Trophoblast cell (in vitro differentiated cells and primary cell): ENCODE measurements at regions not wholly inside any gene's neighbourhood (a gene's known extent, or its start where the extent isn't known, plus 50 kb on each side); places are given as distances from the start of the nearest gene placed in this dataset.

ENCODE experiments used
- DNase-seq, 2 donors: peaks; one replicate each; pipeline ENCODE4 v3.0.0-alpha.2; 2016
- H2AFZ ChIP-seq: 2 replicates; pipeline ENCODE4 v1.6.1; 2013; ENCODE audit warnings: low read length, moderate library complexity, mild to moderate bottlenecking; ENCODE audit not compliant: insufficient read depth, poor library complexity
- H2AK5ac ChIP-seq: 2 replicates; pipeline ENCODE4 v1.6.1; 2013; ENCODE audit warnings: mild to moderate bottlenecking, low read length
- H2BK120ac ChIP-seq: 2 replicates; pipeline ENCODE4 v1.6.1; 2013; ENCODE audit warnings: low read length, mild to moderate bottlenecking, moderate library complexity; ENCODE audit not compliant: insufficient read depth, poor library complexity
- H2BK12ac ChIP-seq: 2 replicates; pipeline ENCODE4 v1.6.1; 2013; ENCODE audit warnings: mild to moderate bottlenecking, low read length, moderate library complexity
- H2BK5ac ChIP-seq: 2 replicates; pipeline ENCODE4 v1.6.1; 2013; ENCODE audit warnings: low read length, low read depth, moderate library complexity, mild to moderate bottlenecking; ENCODE audit not compliant: poor library complexity
- H3K14ac ChIP-seq: 2 replicates; pipeline ENCODE4 v1.6.1; 2013; ENCODE audit warnings: mild to moderate bottlenecking, low read length
- H3K18ac ChIP-seq: 2 replicates; pipeline ENCODE4 v1.6.1; 2013; ENCODE audit warnings: mild to moderate bottlenecking, low read length
- H3K23ac ChIP-seq: 2 replicates; pipeline ENCODE4 v1.6.1; 2013; ENCODE audit warnings: low read length
- H3K27ac ChIP-seq: 2 replicates; pipeline ENCODE4 v1.5.1; 2013; ENCODE audit warnings: low read depth, mild to moderate bottlenecking, inconsistent platforms, low read length, moderate library complexity
- H3K27me3 ChIP-seq: 2 replicates; pipeline ENCODE4 v1.6.1; 2013; ENCODE audit warnings: inconsistent platforms, mild to moderate bottlenecking, low read length, moderate library complexity; ENCODE audit not compliant: insufficient read depth
- H3K36me3 ChIP-seq, 2 experiments: 1 replicate in 1 of 2; 2 replicates in 1 of 2; pipeline ENCODE4 v1.6.1; 2013; ENCODE audit warnings: low read length in 2 of 2, mild to moderate bottlenecking in 2 of 2, moderate library complexity in 1 of 2; ENCODE audit not compliant: insufficient read depth in 2 of 2, control insufficient read depth in 1 of 2
- H3K4ac ChIP-seq: 2 replicates; pipeline ENCODE4 v1.6.1; 2013; ENCODE audit warnings: low read depth, mild to moderate bottlenecking, low read length, moderate library complexity
- H3K4me1 ChIP-seq, 2 experiments: 1 replicate in 1 of 2; 2 replicates in 1 of 2; pipeline ENCODE4 v1.6.1; 2013; ENCODE audit warnings: low read length in 2 of 2, mild to moderate bottlenecking in 2 of 2, moderate library complexity in 1 of 2; ENCODE audit not compliant: insufficient read depth in 2 of 2, control insufficient read depth in 1 of 2
- H3K4me2 ChIP-seq: 2 replicates; pipeline ENCODE4 v1.6.1; 2013; ENCODE audit warnings: inconsistent platforms, mild to moderate bottlenecking, low read length, moderate library complexity
- H3K4me3 ChIP-seq: 2 replicates; pipeline ENCODE4 v1.5.1; 2013; ENCODE audit warnings: mild to moderate bottlenecking, low read depth, low read length, inconsistent platforms
- H3K79me1 ChIP-seq: one replicate; pipeline ENCODE4 v1.6.1; 2013; ENCODE audit warnings: low read length
- H3K79me2 ChIP-seq: 2 replicates; pipeline ENCODE4 v1.6.1; 2013; ENCODE audit warnings: low read length, mild to moderate bottlenecking; ENCODE audit not compliant: control insufficient read depth, insufficient read depth, poor library complexity
- H3K9ac ChIP-seq: 2 replicates; pipeline ENCODE4 v1.6.1; 2013; ENCODE audit warnings: mild to moderate bottlenecking, low read length
- H3K9me3 ChIP-seq: 2 replicates; pipeline ENCODE4 v1.6.1; 2013; ENCODE audit warnings: low read depth, mild to moderate bottlenecking, control low read depth, inconsistent platforms, low read length; ENCODE audit not compliant: insufficient read depth
- H4K12ac ChIP-seq: 2 replicates; pipeline ENCODE4 v1.6.1; 2013; ENCODE audit warnings: low read depth, mild to moderate bottlenecking, low read length, moderate library complexity
- H4K8ac ChIP-seq: 2 replicates; pipeline ENCODE4 v1.6.1; 2013; ENCODE audit warnings: low read depth, mild to moderate bottlenecking, low read length, moderate library complexity
- H4K91ac ChIP-seq: one replicate; pipeline ENCODE4 v1.6.1; 2013; ENCODE audit warnings: low read depth, mild to moderate bottlenecking, low read length, moderate library complexity
- WGBS: extraction: QIAGEN DNeasy Blood & Tissue Kit; methylation state at CpG from one replicate; pipeline ENCODE4 v1.1.7; 2013; ENCODE audit warnings: missing lambda C conversion rate; ENCODE audit not compliant: insufficient read length, insufficient coverage; ENCODE audit errors: extremely low coverage; 5-methylcytosine and 5-hydroxymethylcytosine counted together

DNA sequence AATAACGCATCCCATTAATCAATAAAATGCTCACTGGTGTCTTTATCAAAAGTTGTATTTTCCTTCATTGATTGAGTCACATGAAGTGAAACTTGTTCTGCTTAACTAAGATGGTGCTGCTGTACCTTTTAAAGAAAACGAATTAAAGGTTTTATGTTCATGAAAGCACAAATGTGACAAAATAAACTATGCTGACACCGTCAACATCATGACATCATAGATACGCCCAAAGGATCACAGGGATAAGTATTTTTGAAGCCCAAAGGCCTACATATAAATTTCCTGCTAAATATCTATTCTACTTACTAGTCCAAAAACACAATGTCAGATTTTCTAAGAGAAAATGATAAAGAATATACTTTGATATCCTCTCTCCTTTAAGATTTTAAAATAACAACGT, 94.4 kb downstream of the FAM217A start:
- Histone ChIP-seq H3K4me2 (no peak overlapping the region), H3K9me3 (no peaks in the 10 kb centered on the region), H3K79me2 (no peaks in the 10 kb centered on the region), H3K4ac (no peak overlapping the region), H3K27me3 (no peaks in the 10 kb centered on the region), H3K27ac (no peak overlapping the region), H2BK5ac (no peak overlapping the region), H3K18ac (no peak overlapping the region), H2AFZ (no peak overlapping the region), H3K23ac (no peak overlapping the region), H2AK5ac (no peak overlapping the region), H4K8ac (no peak overlapping the region), H2BK12ac (no peak overlapping the region), H4K12ac (no peak overlapping the region), H3K9ac (no peak overlapping the region), H3K79me1 (no peaks in the 10 kb centered on the region), H4K91ac (no peak overlapping the region), H2BK120ac (no peak overlapping the region), H3K14ac (no peak overlapping the region), H3K4me3 (no peak overlapping the region), H3K4me1 (peaks cover 7 to 8% of the 10 kb centered on the region in 2 experiments), H3K36me3 (no peaks in the 10 kb centered on the region)
- WGBS: no CpG with 5 or more reads among the region's 5 CpGs
- no peak for DNase-seq

DNA sequence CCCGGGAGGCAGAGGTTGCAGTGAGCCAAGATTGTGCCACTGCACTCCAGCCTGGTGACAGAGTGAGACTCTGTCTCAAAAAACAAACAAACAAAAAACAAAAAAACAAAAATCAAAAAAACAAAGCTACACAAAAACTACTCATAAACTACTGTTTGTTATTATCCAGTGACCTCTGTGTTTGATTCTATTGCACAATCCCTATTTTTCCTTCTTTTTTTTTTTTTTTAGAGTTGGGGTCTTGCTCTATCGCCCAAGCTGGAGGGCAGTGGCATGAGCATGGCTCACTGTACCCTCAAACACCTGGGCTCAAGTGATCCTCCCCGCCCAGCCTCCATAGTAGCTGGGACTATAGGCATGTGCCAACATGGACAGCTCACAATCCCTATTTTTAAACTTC, 92.7 kb downstream of the FAM217A start:
- Histone ChIP-seq H4K8ac (no peak overlapping the region), H3K36me3 (no peaks in the 10 kb centered on the region), H3K14ac (no peak overlapping the region), H3K79me1 (peaks cover 2% of the 10 kb centered on the region), H3K27me3 (no peaks in the 10 kb centered on the region), H2BK12ac (no peak overlapping the region), H3K4me3 (no peak overlapping the region), H2BK120ac (no peak overlapping the region), H2BK5ac (no peak overlapping the region), H3K9ac (no peak overlapping the region), H3K4me2 (no peak overlapping the region), H3K4me1 (peaks cover 7 to 12% of the 10 kb centered on the region in 2 experiments), H3K9me3 (no peaks in the 10 kb centered on the region), H2AK5ac (no peak overlapping the region), H3K79me2 (no peaks in the 10 kb centered on the region), H2AFZ (no peak overlapping the region), H3K18ac (no peak overlapping the region), H4K91ac (no peak overlapping the region), H3K23ac (no peak overlapping the region), H3K4ac (no peak overlapping the region), H3K27ac (no peak overlapping the region), H4K12ac (no peak overlapping the region)
- no CpG with 5 or more reads among the region's 3 CpGs for WGBS
- DNase-seq: no peak

DNA sequence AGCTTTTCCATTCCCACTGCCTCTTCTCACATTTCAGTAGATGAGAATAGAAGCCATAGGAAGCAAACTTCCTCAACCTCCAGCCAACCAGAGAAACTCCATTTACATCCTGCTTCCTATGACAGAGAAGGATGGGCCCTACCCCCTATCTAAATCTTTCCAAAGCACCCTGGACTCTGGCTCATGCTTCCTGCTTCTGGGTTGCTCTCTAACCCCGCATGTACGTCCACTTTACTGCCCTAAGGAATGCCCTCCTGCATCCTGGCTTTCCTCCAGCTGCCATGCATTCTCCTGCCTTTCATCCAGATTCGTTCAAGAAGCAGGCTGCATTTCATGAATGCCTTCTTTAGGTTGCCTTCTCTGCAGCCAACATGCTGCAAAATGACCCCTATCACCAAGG, 91.9 kb downstream of the FAM217A start:
- no peak overlapping the region for H3K4me3 ChIP-seq
- H3K79me2 ChIP-seq: no peaks in the 10 kb centered on the region
- no peak overlapping the region for H3K4ac ChIP-seq
- H2AFZ ChIP-seq: no peak overlapping the region
- H3K4me1 ChIP-seq: peaks cover 9 to 16% of the 10 kb centered on the region in 2 experiments
- H3K36me3 ChIP-seq: no peaks in the 10 kb centered on the region
- no peak overlapping the region for H2BK5ac ChIP-seq
- no peak overlapping the region for H3K23ac ChIP-seq
- H3K4me2 ChIP-seq: no peak overlapping the region
- no peak overlapping the region for H4K8ac ChIP-seq
- H3K14ac ChIP-seq: no peak overlapping the region
- H2BK120ac ChIP-seq: no peak overlapping the region
- no peak overlapping the region for H3K18ac ChIP-seq
- peaks cover 5% of the 10 kb centered on the region for H3K79me1 ChIP-seq
- no peak overlapping the region for H3K9ac ChIP-seq
- peak; percentile 87 to 92 for DNase-seq
- no peaks in the 10 kb centered on the region for H3K27me3 ChIP-seq
- H3K27ac ChIP-seq: no peak overlapping the region
- H2BK12ac ChIP-seq: no peak overlapping the region
- H2AK5ac ChIP-seq: no peak overlapping the region
- no peak overlapping the region for H4K91ac ChIP-seq
- H3K9me3 ChIP-seq: no peaks in the 10 kb centered on the region
- no peak overlapping the region for H4K12ac ChIP-seq
- no CpG with 5 or more reads among the region's 3 CpGs for WGBS

DNA sequence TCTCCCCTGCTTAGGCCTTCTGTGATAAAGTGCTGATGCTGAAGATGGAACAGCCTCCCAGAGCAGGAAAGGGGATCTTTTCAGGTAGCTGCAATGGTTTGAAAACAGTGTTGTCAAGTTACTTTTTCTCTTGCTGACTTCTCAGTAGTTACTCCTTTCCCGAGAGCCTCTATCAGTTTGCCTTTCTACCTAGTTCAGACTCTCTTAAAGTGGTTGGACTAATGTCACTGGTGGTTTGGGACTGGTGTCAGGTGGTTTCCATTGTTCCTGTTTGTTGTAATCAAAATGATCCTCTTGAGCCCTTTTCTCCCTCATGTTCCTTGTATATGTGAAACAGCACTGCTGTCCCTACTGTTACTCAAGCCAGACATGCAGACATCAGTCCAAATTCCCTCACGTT, 91.4 kb downstream of the FAM217A start:
- Histone ChIP-seq H3K4me1 (peaks cover 9 to 20% of the 10 kb centered on the region in 2 experiments), H3K79me2 (no peaks in the 10 kb centered on the region), H3K18ac (no peak overlapping the region), H2BK5ac (no peak overlapping the region), H3K4me3 (no peak overlapping the region), H3K9ac (no peak overlapping the region), H2AK5ac (no peak overlapping the region), H3K27me3 (no peaks in the 10 kb centered on the region), H3K27ac (no peak overlapping the region), H3K36me3 (no peaks in the 10 kb centered on the region), H3K79me1 (peaks cover 5% of the 10 kb centered on the region), H2AFZ (no peak overlapping the region), H3K14ac (no peak overlapping the region), H3K4ac (no peak overlapping the region), H3K23ac (peak overlapping the region; percentile 30), H3K4me2 (no peak overlapping the region), H4K8ac (no peak overlapping the region), H4K91ac (no peak overlapping the region), H4K12ac (no peak overlapping the region), H3K9me3 (no peaks in the 10 kb centered on the region), H2BK12ac (no peak overlapping the region), H2BK120ac (no peak overlapping the region)
- DNase-seq: no peak
- no CpG with 5 or more reads among the region's 2 CpGs for WGBS
